HG03432 (cell line): ENCODE measurements at regions not wholly inside any gene's neighbourhood (a gene's known extent, or its start where the extent isn't known, plus 50 kb on each side); places are given as distances from the start of the nearest gene placed in this dataset.

Experiments
- ATAC-seq: cut with Tn5 transposase; IDR thresholded peaks from one replicate; pipeline ENCODE4 v1.9.1; 2021; ENCODE audit warnings: mild to moderate bottlenecking, moderate library complexity; ENCODE audit not compliant: unreplicated experiment

GRCh38 chr4:22233230-22233629 is 282.6 kb downstream of the ADGRA3 start:
- ATAC-seq, result no peak

DNA sequence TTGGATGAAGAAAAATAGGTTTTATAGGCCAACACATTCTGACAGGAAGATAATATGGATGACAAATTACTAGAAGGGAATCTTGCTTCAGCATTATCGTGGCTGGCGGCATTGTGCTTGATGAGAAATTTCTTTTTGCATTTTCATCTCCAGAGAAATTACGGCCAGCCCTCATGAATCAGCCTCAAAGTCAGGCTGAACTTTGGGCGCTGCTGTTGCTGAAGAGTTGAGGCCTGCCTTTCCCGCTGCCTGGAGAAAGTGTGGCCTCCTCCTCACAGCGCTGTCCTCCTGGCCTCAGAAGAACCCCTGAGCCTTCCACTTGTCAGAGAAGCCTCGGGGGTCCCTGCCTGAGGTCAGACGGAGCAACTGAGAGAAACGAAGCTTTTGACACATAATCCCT is 272.4 kb upstream of the KCNIP4 start:
- no peak for ATAC-seq

DNA sequence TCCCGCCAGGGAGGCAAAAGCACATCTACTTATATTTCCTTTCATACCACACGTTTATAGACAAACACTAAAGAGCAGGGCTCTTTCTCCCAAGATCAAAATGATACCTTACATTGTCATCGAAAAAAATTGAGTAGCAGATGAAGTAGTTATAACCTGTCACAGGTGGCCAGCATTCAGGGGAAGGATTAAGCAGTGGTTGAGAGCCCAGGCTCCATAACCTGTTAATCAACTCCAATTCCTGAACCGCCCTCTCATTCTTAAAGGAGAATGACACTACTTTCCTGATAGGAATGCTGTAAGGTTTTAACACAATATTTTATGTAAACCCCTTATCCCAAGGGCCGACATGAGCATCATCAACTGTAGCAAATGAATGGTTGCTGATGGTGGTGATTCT is 268.9 kb upstream of the KCNIP4 start:
- no peak for ATAC-seq

DNA sequence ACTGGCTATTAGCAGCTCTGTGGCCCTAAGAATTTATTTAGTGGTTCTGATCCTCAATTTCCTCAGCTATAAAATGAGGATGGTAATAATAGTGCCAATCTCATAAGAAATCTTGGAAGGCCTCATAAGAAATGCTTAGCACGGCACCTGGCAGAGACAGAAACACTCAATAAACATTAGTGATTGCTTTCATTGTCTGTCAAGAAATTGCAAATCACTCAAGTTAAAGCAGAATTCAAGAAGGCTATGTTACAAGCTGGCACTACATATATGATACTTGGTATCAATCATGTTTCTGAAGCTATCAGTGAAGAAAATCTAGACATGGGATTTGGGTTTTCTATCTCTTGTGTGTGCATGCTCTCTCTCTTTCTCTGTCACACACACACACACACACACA is 267.7 kb upstream of the KCNIP4 start:
- no peak for ATAC-seq

DNA sequence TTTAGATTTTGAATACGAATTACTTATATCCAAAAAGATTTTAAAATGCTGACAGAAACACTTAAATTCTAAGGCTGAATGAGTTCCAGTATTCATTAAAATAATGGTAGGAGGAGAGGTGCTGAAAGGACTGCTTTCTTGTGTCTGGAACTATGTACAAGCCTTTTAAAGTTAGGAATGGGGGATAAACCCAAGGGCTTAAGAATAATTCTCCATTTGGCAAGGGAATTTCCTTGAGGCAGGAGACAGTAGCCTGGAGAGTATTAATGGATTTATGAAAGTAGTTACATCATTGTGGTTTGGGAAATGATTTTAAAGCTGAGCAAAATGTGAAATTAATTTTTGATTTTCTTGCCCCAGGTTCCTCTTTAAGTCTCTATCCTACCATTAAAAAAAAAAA is 266.5 kb upstream of the KCNIP4 start:
- ATAC-seq, result no peak

DNA sequence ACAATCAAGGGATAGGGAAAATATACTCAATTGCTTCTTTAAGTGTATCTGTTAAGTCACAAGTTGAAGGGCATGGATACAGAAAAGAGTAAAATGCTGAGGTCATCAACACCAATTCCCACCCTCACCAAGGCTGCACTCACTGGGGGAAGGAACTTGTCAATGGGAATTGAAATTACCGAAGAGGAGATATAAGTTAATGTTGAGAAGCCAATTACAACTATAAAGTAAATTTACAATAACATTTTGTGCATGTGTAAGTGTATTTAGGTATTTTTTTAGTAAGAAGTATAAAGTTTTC is 255.1 kb upstream of the KCNIP4 start:
- no peak for ATAC-seq

DNA sequence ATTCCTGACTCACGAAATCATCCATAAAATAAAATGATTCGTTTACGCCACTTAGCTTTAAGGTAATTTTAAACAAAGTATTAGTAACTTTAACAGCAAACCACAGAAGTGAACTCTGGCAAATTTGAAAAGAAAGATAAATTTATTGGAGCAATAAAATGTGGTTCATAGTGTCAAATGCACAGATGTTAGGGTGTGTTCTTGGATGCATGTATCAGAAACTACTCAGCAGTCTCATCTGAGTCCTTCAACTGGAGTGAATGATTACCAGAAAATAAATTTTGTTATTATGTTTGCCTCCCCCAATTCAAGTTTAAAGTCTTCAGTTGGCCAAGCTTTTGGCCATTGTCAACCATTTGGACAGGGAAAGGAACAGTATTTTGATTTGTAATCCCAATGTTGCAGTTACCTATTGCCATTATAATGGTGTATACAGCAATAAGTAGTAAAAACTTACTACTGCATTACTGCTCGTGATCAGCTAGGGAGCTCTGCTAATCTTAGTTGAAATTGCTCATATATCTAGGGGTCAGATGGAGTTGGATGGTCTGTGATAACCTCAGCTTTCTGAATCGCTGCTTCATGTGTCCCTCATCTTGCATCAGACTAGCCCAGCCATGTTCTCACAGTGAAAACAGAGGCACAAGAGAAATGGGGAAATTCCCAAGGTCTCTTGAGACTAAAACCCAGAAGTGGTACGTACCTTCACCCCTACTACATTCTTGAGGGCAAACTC is 254.6 kb upstream of the KCNIP4 start:
- ATAC-seq, result no peak

GRCh38 chr4:22202246-22202974 is 253.8 kb upstream of the KCNIP4 start:
- no peak for ATAC-seq

DNA sequence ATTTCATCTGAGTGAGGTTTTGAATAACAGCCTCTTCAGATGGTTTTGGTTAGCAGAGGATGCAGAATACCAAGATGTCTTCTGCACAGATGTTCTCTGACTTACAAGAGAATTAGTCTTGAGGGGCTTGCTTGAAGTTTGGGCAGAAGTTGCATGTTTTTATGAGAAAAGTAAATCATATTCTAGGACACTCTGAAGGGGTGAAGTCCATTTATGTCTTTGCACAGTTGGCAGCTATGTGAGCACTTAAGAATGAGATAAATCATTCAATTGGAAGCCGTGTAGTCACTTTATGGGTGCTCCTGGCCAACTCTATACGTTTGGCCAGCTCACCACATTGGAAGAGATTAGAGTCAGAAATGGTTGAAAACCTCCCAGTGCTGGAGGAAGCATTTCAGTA is 252.7 kb upstream of the KCNIP4 start:
- ATAC-seq, result no peak

DNA sequence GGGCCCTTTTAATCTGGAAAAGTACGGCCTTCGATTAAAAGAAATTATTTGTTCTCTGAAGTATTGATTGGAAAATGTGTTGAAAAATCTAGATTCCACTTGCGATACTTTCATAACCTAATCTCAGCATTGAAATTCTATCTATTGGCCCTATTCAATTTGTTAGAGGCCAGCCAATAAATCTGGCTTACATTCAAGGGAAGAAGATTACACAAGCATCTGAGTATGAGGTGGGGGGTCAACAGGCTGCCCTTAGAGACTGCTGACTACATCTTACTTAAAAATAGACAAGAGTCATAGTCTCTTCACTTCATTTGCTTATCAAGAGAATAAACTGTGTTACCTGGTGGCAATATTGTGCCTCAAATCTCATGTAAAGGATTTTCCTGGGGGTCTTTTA is 248.0 kb upstream of the KCNIP4 start:
- ATAC-seq, result no peak

DNA sequence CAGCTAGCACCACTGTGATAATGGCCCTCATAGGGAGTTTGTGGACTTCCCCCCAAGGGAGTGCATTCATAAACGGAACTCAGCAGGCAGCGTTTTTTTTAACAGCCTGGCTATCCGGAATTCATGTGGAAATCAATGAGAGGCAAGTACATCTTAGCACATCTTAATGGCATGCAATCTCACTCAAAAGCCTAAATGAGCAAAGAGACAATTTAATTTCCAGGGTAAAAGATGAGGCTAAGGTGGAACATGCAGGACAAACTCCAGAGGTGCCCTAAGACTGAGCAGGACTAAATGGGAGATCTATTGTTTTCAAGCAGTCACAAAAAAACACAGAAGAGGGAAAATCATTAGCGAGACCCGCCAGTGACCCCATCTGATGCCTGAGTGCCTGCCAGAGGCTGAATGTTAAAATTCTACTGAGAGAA is 243.5 kb upstream of the KCNIP4 start:
- no peak for ATAC-seq

DNA sequence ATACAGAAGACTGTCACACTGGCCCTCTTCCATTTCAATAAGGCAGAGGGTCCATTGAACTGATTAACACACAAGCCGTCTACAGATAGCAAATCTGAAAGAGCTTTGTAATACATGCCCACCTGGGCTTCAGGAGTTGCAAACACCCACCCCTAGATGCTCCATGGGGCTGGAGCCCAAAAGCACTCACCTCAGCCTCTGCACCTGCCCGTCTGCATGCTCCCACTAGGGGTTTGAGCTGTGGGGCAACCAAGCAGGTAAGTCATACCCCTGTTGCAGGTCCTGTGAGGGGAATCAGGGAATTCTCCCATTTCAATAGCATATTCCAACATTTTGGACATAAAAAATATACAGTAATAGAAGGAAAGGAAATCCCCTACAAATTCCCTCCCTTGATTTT is 243.0 kb upstream of the KCNIP4 start:
- ATAC-seq, result no peak

DNA sequence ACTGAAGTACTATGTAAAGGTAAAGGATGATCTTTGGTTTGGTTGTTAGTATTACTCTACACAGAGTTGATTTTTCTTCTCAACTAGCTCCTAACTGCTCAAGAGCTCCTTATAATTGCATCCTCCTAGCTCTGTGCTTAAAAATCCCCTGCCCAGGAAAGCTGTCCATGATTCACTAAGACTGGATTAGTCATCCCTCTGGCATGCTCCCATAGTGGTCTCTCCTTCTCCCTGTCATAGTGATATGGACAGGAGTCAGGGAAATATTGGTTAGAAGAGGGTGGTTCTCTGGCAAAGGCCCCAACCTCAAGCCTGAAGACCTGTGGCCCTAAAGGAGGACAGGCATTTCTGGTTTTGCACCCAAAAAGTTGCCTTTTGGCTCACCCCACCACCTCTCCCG is 242.3 kb upstream of the KCNIP4 start:
- ATAC-seq, result no peak

- ATAC-seq, result no peak
Observed at GRCh38 chr4:22187203-22187820, 238.7 kb upstream of the KCNIP4 start.

GRCh38 chr4:22181736-22182135 is 233.2 kb upstream of the KCNIP4 start:
- ATAC-seq, result no peak

DNA sequence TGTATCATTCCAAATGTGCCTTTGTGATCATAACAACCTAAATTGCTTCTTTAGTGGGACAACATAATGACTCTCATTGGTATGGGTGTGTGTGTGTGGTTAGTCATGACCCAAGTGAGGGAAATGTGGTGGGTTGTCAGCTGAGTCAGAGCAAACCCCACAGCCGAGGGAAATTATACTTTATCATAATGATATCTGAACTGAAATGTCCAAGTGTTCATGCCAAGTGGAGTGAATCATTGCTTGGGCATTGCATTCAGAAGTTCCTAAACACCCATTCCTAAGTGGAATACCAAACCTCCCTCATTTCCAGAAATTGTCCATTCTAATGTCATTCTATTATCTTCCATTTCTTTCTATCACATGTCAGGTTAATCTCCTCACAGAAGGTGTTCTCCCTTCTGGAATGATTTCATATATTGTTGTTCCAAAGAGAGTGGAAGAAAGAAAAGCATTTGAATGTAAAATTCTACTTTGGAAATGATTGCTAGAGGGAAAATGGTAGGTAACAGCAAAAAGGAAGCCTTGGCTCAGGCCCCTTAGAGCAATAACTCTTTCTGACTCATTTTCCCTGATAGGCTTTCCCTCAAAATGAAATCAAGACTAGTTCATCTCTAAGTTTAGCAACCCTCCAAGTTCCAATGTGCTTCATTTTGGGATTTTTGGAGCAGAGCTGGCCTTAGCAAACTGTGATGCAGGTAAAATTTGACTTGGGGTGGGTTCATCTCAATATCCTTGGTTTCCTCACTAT is 230.7 kb upstream of the KCNIP4 start:
- no peak for ATAC-seq

DNA sequence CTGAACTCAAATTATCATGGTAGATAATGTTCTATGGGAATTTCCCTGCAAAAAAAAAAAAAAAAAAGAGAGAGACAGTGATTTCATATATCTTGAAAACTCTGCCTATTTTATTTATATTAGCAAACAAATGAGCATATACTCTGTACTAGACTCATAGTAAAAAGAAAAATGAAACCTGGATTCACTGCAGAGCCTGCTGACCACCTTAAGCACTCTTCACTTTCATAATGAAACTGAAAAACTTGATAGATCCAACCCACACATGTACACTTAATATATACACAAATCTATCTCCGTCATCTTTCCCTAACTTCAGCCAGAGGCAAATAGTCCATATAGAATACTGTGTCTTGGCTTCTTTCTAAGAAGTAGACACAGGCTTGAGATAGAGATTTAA is 226.1 kb upstream of the KCNIP4 start:
- peak; percentile 87 for ATAC-seq

GRCh38 chr4:22170353-22170752 is 221.8 kb upstream of the KCNIP4 start:
- no peak for ATAC-seq

DNA sequence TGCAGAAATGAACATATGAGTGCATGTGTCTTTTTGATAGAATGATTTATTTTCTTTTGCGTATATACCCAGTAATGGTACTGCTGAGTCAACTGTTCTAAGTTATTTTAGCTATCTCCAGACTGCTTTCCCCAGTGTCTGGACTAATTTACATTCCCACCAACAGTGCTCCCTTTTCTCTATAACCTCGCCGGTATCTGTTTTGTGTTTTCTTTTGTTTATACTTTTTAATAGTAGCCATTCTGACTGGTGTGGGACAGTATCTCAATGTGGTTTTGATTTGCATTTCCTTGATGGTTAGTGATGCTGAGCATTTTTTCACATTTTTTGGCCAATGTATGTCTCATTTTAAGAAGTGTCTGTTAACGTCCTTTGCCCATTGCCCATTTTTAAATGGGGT is 218.6 kb upstream of the KCNIP4 start:
- no peak for ATAC-seq

- ATAC-seq, result no peak
Observed at GRCh38 chr4:22162454-22162853, 213.9 kb upstream of the KCNIP4 start.

- ATAC-seq, result no peak
Observed at GRCh38 chr4:22130741-22131140, 182.2 kb upstream of the KCNIP4 start.
